Dendritic cell treated with granulocyte-macrophage colony-stimulating factor and Interleukin-4, amounts not matched to agents 40 ng/mL and 50 ng/mL, for 4 days (primary cell): ENCODE measurements at regions not wholly inside any gene's neighbourhood (a gene's known extent, or its start where the extent isn't known, plus 50 kb on each side); places are given as distances from the start of the nearest gene placed in this dataset.

Experiments
- H3K27ac Mint-ChIP-seq: one replicate; pipeline ENCODE4 v1.8.0; 2022; ENCODE audit warnings: mild to moderate bottlenecking, mixed read lengths
- H3K27me3 Mint-ChIP-seq: one replicate; pipeline ENCODE4 v1.8.0; 2022; ENCODE audit warnings: mild to moderate bottlenecking, mixed read lengths
- H3K36me3 Mint-ChIP-seq: one replicate; pipeline ENCODE4 v1.8.0; 2022; ENCODE audit warnings: low read depth, mixed read lengths
- H3K4me1 Mint-ChIP-seq: one replicate; pipeline ENCODE4 v1.8.0; 2022; ENCODE audit warnings: low read depth, mixed read lengths
- H3K4me3 Mint-ChIP-seq: one replicate; pipeline ENCODE4 v1.8.0; 2022; ENCODE audit warnings: mild to moderate bottlenecking, moderate library complexity, mixed read lengths
- H3K9me3 Mint-ChIP-seq: one replicate; pipeline ENCODE4 v1.8.0; 2022; ENCODE audit warnings: mixed read lengths
- intact Hi-C: fragments of 100-400 bp; cut with micrococcal nuclease; formaldehyde crosslinking; loops from one replicate; pipeline ENCODE4 v1.15.0; 2022

DNA sequence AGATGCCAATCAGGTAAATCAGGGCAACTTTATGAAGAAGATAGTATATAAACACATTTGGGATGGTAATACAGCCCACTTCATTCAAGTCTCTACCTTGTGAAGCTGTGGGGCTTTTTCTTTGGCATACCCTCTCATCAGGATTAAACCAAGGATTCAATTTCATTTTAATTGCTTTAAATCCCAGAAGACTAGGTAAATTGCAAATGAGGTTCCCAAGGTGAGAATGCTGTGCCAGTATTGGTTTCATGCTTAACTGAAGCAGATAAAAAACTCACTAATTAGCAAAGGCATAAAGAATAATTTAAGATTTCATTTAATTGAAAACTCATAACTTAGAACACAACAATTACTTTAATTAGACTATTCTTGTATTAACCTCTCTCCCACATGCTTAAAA lies 1218.1 kb downstream of the FAM181B start:
- Mint-ChIP-seq H3K27me3 (no peaks in the 10 kb centered on the region), H3K27ac (no peak overlapping the region), H3K4me3 (no peak overlapping the region), H3K4me1 (no peaks in the 10 kb centered on the region), H3K36me3 (no peaks in the 10 kb centered on the region), H3K9me3 (peaks cover 18% of the 10 kb centered on the region)
- intact Hi-C loops = no loop called here

DNA sequence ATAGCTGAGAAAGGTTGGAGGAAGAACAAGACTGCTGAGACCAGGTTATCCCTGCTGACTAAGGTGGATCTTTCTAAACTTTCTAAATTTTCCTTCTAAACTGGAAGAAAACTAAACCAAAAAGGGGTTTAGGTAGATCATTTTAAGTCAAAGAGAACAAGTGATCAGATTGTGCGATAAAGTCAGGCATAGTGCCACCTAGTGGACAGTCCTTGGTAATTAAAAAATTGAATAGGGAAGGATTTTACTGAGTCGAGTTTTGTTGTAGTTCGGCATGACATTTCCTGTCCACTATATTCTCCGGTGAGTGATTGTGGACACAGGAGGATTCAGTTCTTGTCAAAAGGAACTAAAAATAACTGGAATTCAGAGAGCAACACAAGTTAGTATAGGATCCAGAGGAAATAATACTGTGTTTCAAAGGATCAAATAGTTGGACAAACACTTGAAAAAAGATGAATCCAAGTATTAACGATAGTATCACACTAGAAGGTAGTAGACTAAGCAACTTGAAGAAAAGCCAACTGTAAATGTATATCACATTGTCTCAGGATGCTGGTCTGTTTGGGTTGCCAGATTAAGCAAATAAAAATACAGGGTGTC lies 1236.4 kb downstream of the FAM181B start:
- Mint-ChIP-seq H3K27ac (no peak overlapping the region), H3K9me3 (no peaks in the 10 kb centered on the region), H3K36me3 (no peaks in the 10 kb centered on the region), H3K4me3 (no peak overlapping the region), H3K27me3 (no peaks in the 10 kb centered on the region), H3K4me1 (no peaks in the 10 kb centered on the region)
- intact Hi-C loops = no loop called here

DNA sequence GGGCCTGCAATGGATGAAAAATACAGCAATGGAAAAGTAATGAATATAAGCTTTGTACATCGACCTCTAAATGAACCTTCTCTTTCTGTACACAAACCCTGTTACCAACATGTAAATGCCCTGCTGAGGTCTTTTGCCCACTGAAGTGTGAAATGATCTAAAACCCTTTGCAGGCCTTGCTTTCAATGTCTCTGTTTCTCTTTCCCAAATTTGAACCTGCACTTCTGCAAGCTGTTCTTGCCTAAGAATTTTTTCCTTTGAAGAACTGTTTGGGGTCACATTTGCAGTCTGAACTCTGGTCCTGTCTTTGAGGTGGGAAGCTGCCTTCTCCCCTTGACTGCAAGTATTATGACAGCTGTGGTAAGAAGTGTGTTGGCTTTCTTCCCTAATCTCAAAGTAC lies 1237.1 kb downstream of the FAM181B start:
- Mint-ChIP-seq H3K9me3 (no peaks in the 10 kb centered on the region), H3K4me3 (no peak overlapping the region), H3K36me3 (no peaks in the 10 kb centered on the region), H3K27ac (no peak overlapping the region), H3K4me1 (no peaks in the 10 kb centered on the region), H3K27me3 (no peaks in the 10 kb centered on the region)
- intact Hi-C loops = no loop called here

DNA sequence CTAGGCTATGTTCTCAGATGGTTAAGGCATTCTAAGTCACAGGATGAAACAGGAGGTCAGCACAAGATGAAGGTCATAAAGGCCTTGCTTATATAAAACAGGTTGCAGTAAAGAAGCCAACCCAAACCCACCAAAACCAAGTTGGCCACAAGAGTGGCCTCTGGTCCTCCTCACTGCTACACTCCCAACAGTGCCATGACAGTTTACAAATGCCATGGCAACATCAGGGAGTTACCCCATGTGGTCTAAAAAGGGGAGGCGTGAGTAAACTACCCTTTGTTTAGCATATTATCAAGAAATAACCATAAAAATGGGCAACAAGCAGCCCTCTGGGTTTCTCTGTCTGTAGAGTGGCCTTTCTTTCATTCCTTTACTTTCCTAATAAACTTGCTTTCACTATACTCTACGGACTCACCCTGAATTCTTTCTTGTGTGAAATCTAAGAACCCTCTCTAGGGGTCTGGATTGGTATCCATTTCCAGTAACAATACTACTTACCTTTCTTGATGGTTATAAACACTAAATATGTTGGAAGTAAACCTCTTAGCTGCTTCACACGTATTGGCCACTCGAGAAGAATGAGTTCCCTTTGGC lies 1237.9 kb downstream of the FAM181B start:
- no peaks in the 10 kb centered on the region for H3K9me3 Mint-ChIP-seq

DNA sequence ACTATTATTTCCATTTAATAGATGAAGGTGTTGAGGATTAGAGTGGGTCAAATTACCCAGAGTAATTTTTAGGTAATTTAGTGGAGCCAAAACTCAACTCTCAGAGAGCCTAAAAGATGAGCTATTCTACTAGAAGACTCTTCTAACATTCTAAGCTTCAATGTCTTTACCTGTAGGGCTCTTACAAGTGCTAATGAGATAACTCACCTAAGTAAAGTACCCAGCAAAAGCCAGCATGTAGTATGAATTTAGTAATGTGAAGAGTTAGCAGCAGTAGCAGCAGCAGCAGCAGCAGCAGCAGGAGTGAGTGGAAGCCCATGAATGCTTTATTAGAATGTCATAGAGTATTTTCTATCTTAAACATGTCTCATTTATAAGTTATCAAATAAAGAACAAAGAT lies 1239.2 kb downstream of the FAM181B start:
- Mint-ChIP-seq H3K36me3 (no peaks in the 10 kb centered on the region), H3K9me3 (no peaks in the 10 kb centered on the region), H3K4me1 (no peaks in the 10 kb centered on the region), H3K27ac (no peak overlapping the region), H3K4me3 (no peak overlapping the region), H3K27me3 (no peaks in the 10 kb centered on the region)
- intact Hi-C loops = no loop called here

More for the DNA sequence above, 1237.9 kb downstream of the FAM181B start:
- Mint-ChIP-seq H3K27ac (no peak overlapping the region), H3K27me3 (no peaks in the 10 kb centered on the region), H3K4me3 (no peak overlapping the region), H3K4me1 (no peaks in the 10 kb centered on the region), H3K36me3 (no peaks in the 10 kb centered on the region)
- intact Hi-C loops = no loop called here

DNA sequence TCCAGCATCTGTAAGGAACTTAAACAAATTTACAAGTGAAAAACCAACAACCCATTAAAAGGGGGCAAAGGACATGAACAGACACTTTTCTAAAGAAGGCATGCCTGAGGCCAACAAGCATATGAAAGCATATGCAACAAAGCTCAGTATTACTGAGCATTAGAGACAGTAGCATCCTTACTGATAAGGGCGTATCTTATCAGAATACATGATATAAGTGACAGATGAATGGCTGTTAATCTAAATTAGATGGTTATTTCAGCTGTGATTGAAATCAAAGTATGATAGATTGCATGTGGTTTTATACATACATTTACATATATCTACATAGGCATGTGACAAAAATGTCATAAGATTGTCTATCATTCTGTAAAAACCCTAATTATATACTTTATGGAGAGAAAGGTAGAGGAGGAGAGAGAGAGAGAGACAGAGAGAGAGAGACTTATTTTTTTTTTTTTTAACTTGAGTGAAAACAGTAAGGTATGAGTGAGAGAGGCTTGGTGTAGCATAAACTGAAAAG lies 1240.7 kb downstream of the FAM181B start:
- no peaks in the 10 kb centered on the region for H3K4me1 Mint-ChIP-seq
- no peaks in the 10 kb centered on the region for H3K9me3 Mint-ChIP-seq
- intact Hi-C loops = no loop called here
- no peak overlapping the region for H3K4me3 Mint-ChIP-seq
- H3K27me3 Mint-ChIP-seq = no peaks in the 10 kb centered on the region
- no peaks in the 10 kb centered on the region for H3K36me3 Mint-ChIP-seq
- no peak overlapping the region for H3K27ac Mint-ChIP-seq

DNA sequence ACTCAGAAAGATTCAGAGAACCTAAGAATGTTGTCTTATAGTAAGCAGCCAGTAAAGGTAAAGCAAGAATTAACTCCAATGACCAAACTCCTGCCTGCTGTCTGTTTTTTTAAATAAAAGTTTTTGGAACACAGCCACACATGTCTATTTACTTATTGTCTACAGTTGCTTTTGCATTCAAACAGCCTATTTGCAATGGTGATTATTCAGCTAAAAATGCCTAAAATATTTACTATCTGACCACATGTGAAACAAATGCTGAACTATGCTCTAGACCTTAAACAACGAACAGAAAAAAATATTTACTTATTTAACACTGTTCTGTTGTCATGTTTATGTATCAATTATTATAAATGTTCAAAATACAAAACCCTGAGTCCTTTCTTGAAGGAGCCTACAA lies 1246.6 kb downstream of the FAM181B start:
- H3K36me3 Mint-ChIP-seq = no peaks in the 10 kb centered on the region
- no peak overlapping the region for H3K4me3 Mint-ChIP-seq
- intact Hi-C loops = no loop called here
- H3K4me1 Mint-ChIP-seq = no peaks in the 10 kb centered on the region
- no peak overlapping the region for H3K27ac Mint-ChIP-seq
- H3K27me3 Mint-ChIP-seq = no peaks in the 10 kb centered on the region
- no peaks in the 10 kb centered on the region for H3K9me3 Mint-ChIP-seq

DNA sequence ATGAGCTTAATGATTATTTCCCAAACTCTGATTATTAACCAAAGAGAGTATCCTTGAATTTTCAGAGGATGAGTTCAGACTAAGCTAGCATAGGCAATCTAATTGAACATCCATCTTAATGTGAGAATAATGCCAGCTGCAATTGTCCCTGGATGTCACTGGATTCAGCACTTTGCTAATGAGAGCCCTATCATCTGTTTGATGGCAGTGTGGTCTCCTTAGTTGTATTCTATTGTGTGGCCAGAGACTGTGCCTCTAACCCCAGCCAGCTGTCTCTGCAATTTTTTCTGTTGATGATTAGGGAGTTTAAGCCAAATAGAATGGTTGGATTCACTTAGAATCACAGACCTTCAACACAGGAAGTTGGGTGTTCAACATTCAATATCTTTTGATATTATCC lies 1249.5 kb downstream of the FAM181B start:
- intact Hi-C loops = no loop called here

DNA sequence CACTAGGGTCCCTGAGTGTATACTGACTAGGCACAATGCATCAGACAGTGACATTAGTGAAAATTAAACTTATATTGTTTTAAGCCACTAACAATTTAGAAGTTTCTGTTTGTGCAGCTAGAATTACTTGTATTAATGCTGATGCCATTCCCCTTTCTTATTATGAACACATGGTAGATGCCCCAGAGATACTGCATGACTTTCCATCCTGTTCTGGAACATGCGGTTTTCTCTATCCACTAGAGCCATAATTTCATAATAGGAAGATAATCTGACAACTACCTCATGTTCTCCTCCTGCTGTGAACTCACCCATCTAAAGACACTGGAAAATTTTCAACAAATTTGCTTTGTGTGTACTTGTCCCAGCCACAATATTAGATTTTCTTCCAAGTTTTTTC lies 1256.4 kb downstream of the FAM181B start:
- no peak overlapping the region for H3K4me3 Mint-ChIP-seq
- no peaks in the 10 kb centered on the region for H3K4me1 Mint-ChIP-seq
- no peaks in the 10 kb centered on the region for H3K9me3 Mint-ChIP-seq
- no peaks in the 10 kb centered on the region for H3K36me3 Mint-ChIP-seq
- intact Hi-C loops = no loop called here
- H3K27me3 Mint-ChIP-seq = no peaks in the 10 kb centered on the region
- H3K27ac Mint-ChIP-seq = no peak overlapping the region

More for the DNA sequence above, 1249.5 kb downstream of the FAM181B start:
- Mint-ChIP-seq H3K9me3 (no peaks in the 10 kb centered on the region), H3K27me3 (no peaks in the 10 kb centered on the region), H3K4me3 (no peak overlapping the region), H3K27ac (no peak overlapping the region), H3K36me3 (no peaks in the 10 kb centered on the region), H3K4me1 (no peaks in the 10 kb centered on the region)

DNA sequence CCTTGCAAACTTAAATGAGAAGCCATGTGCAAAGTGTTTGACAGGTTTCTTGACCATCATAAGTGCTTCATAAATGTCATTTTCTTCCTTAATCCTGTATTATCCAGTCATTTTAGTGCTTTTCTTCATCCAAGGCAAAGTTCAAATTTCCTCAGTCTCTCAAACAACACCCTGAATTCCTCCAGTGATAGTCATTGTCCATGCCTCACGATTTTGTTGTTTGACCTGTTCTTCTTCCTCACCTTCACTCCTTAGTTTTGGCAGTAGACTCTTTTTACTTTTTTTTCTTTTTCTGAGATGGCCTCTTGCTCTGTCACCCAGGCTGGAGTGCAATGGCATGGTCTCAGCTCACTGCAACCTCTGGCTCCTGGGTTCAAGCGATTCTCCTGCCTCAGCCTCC lies 1257.3 kb downstream of the FAM181B start:
- no peaks in the 10 kb centered on the region for H3K36me3 Mint-ChIP-seq
- no peaks in the 10 kb centered on the region for H3K27me3 Mint-ChIP-seq
- no peak overlapping the region for H3K27ac Mint-ChIP-seq
- intact Hi-C loops = no loop called here
- H3K9me3 Mint-ChIP-seq = no peaks in the 10 kb centered on the region
- H3K4me1 Mint-ChIP-seq = no peaks in the 10 kb centered on the region
- H3K4me3 Mint-ChIP-seq = no peak overlapping the region

DNA sequence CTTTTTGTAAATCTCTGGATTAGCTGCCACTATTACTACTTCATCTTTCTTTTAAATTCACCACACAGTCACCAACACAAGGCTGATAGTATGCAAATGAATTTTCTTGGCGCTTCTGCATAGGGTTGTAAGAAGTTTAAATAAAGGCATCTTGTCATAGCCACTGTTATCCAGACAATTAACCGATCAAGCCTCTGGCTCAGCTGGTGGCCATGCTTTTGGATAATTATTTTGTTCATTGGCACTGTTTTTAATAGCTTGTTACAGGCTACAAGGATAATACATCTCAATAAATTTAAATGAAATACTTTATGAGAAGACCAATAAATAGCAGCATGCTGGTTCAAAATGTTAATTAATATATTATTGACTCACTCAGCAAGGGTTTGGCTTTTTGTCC lies 1261.0 kb downstream of the FAM181B start:
- no peak overlapping the region for H3K27ac Mint-ChIP-seq
- H3K4me1 Mint-ChIP-seq = no peaks in the 10 kb centered on the region
- no peaks in the 10 kb centered on the region for H3K27me3 Mint-ChIP-seq
- H3K4me3 Mint-ChIP-seq = no peak overlapping the region
- H3K36me3 Mint-ChIP-seq = no peaks in the 10 kb centered on the region
- H3K9me3 Mint-ChIP-seq = peaks cover 24% of the 10 kb centered on the region
- intact Hi-C loops = no loop called here

DNA sequence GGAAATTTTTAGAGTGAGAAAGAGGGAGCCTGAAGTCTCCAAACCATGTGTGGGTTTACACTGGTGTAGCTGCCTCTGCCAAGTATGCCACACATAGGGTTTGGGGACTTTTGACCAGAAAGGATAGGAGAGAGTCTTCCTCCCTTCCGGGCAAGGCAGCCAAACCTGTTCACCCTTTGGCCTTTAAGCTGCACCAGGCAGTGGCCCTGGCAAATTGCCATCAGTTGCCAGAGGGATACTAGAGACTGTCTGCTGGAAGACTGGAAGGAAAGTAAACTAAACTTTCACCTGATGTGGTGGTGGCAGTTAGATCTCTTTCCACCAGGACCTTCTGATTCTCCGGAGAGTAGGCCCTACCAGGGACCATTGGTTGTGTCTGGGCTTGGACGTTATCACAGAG lies 1263.2 kb downstream of the FAM181B start:
- Mint-ChIP-seq H3K27me3 (no peaks in the 10 kb centered on the region), H3K4me3 (no peak overlapping the region), H3K36me3 (no peaks in the 10 kb centered on the region), H3K27ac (no peak overlapping the region), H3K9me3 (peaks cover 39% of the 10 kb centered on the region), H3K4me1 (no peaks in the 10 kb centered on the region)
- intact Hi-C loops = no loop called here

DNA sequence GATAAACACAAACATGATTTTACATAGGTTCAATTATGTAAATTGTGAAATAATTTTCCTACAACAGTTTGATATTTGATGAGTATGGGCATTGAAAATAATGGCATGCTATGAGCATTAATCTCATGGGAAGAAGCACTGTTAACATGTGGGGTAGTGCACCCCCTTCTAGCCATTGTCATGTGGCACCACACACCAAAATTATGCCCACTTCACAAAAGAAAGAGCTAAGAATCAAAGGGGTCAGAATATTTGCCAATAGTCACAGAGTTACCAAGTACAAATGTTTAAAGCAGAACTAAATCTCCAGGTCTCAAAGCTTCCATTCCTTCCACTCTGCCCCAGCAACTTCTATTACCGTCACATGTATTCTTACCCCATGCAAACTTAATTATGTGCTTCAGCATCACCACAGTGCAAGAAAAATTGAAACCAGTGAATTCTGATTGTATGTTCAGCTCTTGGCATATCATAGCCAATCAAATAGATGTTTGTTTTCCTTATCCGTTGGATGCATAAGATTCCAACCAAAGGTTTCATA lies 1273.8 kb downstream of the FAM181B start:
- Mint-ChIP-seq H3K27me3 (no peaks in the 10 kb centered on the region), H3K4me3 (no peak overlapping the region), H3K4me1 (no peaks in the 10 kb centered on the region), H3K27ac (no peak overlapping the region), H3K9me3 (peaks cover 6% of the 10 kb centered on the region), H3K36me3 (no peaks in the 10 kb centered on the region)
- intact Hi-C loops = no loop called here

DNA sequence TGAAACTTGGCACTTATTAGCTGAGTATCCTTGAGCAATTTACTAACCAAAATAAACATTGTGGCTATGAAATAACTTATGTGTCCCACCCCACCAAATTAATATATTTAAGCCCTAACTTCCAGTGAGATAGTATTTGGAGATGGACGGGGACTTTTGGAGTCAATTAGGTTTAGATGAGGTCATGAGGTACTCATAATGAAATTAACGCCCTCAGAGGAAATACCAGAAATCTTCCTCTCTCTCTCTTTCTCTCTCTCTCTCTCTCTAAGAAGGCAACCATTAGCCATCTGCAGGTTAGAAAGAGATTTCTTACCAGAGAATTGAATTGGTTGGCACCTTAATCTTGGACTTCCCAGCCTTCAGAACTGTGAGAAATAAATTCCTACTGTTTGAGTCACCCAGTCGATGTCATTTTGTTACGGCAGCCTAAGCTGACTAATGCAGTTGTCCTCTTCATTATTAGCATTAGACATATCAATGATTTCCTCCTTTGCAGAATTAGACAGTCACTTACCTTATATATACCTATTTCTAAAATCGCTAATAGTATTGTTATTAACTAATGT lies 1284.0 kb downstream of the FAM181B start:
- H3K36me3 Mint-ChIP-seq = no peaks in the 10 kb centered on the region
- no peak overlapping the region for H3K4me3 Mint-ChIP-seq
- no peaks in the 10 kb centered on the region for H3K4me1 Mint-ChIP-seq
- peaks cover 15% of the 10 kb centered on the region for H3K9me3 Mint-ChIP-seq
- intact Hi-C loops = no loop called here
- no peaks in the 10 kb centered on the region for H3K27me3 Mint-ChIP-seq
- H3K27ac Mint-ChIP-seq = no peak overlapping the region
